BLaER1 treated with 17β-estradiol and CSF1 and Interleukin-3, amounts not matched to agents 10 nM and 100 nM (cell line): ENCODE measurements at regions not wholly inside any gene's neighbourhood (a gene's known extent, or its start where the extent isn't known, plus 50 kb on each side); places are given as distances from the start of the nearest gene placed in this dataset.

Experiments used
- H3K27ac ChIP-seq, 11 experiments: shearing (Covaris generic); formaldehyde crosslinking; 2 replicates each; pipeline ENCODE4 v1.8.1; 2022
- H3K27me3 ChIP-seq, 11 experiments: shearing (Covaris generic); formaldehyde crosslinking; 2 replicates each; pipeline ENCODE4 v1.8.1; 2022
- H3K36me3 ChIP-seq, 11 experiments: shearing (Covaris generic); formaldehyde crosslinking; 2 replicates each; pipeline ENCODE4 v1.8.1; 2022
- H3K4me1 ChIP-seq, 10 experiments: shearing (Covaris generic); formaldehyde crosslinking; 2 replicates each; pipeline ENCODE4 v1.8.1; 2022
- H3K4me2 ChIP-seq, 11 experiments: shearing (Covaris generic); formaldehyde crosslinking; 2 replicates each; pipeline ENCODE4 v1.8.1; 2022
- H3K4me3 ChIP-seq, 10 experiments: shearing (Covaris generic); formaldehyde crosslinking; 2 replicates each; pipeline ENCODE4 v1.8.1; 2022
- H3K9ac ChIP-seq, 11 experiments: shearing (Covaris generic); formaldehyde crosslinking; 2 replicates each; pipeline ENCODE4 v1.8.1; 2022
- H3K9me3 ChIP-seq, 11 experiments: shearing (Covaris generic); formaldehyde crosslinking; replicated peaks in 1 of 11; 2 replicates each; pipeline ENCODE4 v1.8.1; 2022
- H4K20me1 ChIP-seq, 11 experiments: shearing (Covaris generic); formaldehyde crosslinking; 2 replicates each; pipeline ENCODE4 v1.8.1; 2022
- Cebpa-rat ChIP-seq, 11 experiments: shearing (Covaris generic); IDR thresholded peaks; 2 replicates each; pipeline ENCODE4 v1.8.1; 2022

DNA sequence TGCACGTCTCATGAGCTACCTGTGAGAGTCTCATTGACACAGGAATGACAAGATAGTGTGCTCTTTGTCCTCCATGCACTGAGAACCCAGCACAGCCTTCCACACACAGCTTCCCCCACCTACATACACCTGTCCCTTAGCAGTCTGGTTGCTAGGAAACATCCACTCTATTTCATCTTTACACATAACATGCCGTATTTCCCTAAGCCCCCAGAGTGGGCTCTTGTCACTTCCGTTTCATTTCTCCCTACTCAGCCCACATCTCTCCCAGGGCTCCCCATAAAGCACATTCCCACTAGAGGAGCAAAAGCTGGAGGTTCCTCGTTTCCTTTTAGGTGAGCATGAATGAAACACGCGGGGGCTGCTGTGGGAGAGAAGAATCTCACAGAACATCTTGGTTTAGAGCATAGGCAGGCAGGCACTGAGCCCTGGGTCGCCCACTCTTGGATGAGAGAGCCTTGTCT lies 137.1 kb downstream of the ETS2 start:
- H3K4me2 ChIP-seq, result no peak overlapping the region
- TF ChIP-seq Cebpa-rat (IDR thresholded peaks at IDR 0.05), result no peak
- peaks cover 0 to 4% (median 0%) of the 10 kb centered on the region in 11 experiments; a peak in 1 of 22 replicates for H3K27me3 ChIP-seq
- H3K27ac ChIP-seq, result no peak overlapping the region
- peaks cover 0 to 13% (median 12%) of the 10 kb centered on the region in 10 experiments; a peak in 16 of 20 replicates for H3K4me1 ChIP-seq
- H3K9me3 ChIP-seq, result peaks cover 5 to 44% (median 14%) of the 10 kb centered on the region in 11 experiments; a peak in 14 of 22 replicates
- no peaks in the 10 kb centered on the region for H4K20me1 ChIP-seq
- no peak overlapping the region for H3K4me3 ChIP-seq
- H3K36me3 ChIP-seq, result no peaks in the 10 kb centered on the region
- no peak overlapping the region for H3K9ac ChIP-seq

DNA sequence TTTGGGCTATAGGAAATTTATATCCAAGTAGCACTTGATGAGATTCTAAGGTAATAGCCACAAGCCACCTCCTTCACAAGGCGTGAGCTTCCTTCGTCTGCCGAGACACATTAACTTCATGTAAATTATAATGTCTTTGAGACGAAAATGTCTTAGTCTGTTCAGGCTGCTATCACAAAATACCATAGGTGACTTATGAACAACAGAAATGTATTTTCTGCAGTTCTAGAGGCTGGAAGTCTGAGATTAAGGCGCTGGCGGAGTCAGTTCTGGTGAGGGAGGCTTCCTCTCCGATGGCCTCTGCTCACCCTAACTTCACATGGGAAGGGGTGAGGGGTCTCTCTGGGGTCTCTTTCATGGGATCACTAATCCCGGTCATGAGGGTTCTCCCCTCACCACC lies 133.0 kb downstream of the ETS2 start:
- Histone ChIP-seq H3K27me3 (peaks cover 0 to 7% (median 0%) of the 10 kb centered on the region in 11 experiments; a peak in 1 of 22 replicates), H3K27ac (no peak overlapping the region; a peak in 1 of 22 replicates), H3K9ac (no peak overlapping the region), H3K4me3 (no peak overlapping the region), H3K36me3 (no peaks in the 10 kb centered on the region), H3K9me3 (peaks cover 5 to 30% (median 13%) of the 10 kb centered on the region in 11 experiments; a peak in 14 of 22 replicates), H3K4me2 (peak overlapping the region in 9 of 11 experiments; percentile 26 to 58 (median 41); a peak in 18 of 22 replicates), H3K4me1 (peaks cover 0 to 24% (median 16%) of the 10 kb centered on the region in 10 experiments; a peak in 16 of 20 replicates), H4K20me1 (no peaks in the 10 kb centered on the region)
- no peak for TF ChIP-seq Cebpa-rat (IDR thresholded peaks at IDR 0.05)

DNA sequence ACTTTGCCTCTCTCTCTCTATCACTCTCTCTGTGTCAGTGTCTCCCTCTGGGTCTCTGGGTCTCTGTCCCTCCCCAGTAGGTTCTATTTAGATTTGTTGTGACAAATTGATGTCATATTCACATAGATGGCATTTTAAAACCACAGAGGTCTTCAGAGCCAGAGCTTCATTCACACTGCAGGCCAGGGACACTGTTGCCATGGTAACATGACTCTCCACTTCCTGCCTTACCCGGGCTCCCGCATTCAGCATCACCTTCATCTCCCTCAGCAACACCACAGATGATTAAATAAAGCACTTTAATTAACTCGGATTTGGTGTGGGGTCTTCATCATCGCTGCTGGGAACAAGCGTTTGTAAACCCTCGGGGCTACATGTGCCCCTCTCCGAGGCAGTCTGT lies 132.6 kb downstream of the ETS2 start:
- Histone ChIP-seq H3K9ac (no peak overlapping the region), H3K4me2 (peak overlapping the region in 10 of 11 experiments; percentile 10 to 58 (median 41); a peak in 18 of 22 replicates), H4K20me1 (no peaks in the 10 kb centered on the region), H3K4me3 (no peak overlapping the region), H3K4me1 (peaks cover 3 to 29% (median 16%) of the 10 kb centered on the region in 10 experiments; a peak in 17 of 20 replicates), H3K27ac (peak overlapping the region in 1 of 11 experiments; percentile 35; a peak in 2 of 22 replicates), H3K27me3 (peaks cover 0 to 7% (median 0%) of the 10 kb centered on the region in 11 experiments; a peak in 1 of 22 replicates), H3K36me3 (no peaks in the 10 kb centered on the region), H3K9me3 (peaks cover 5 to 26% (median 12%) of the 10 kb centered on the region in 11 experiments; a peak in 14 of 22 replicates)
- TF ChIP-seq Cebpa-rat (IDR thresholded peaks at IDR 0.05), result no peak

DNA sequence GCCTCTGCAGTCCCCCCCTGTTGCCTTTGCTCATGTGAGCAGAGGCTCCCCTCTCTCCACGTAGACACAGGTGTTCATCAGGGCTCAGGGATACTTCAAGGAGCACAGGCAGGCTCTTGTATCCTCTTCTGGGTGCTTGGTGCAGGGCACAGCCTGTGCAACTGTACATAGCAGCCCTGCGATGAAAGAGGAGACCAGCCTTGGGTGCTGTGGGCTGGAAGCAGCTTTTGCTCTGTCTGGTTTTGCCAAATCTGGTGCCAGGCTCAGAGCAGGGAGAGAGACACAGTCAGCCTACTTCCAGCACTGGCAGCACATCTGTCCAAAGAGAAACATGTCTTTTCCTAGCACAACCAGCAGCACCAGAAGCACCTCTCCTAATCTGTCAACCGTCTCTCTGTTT lies 132.1 kb downstream of the ETS2 start:
- Histone ChIP-seq H3K9ac (no peak overlapping the region), H3K36me3 (no peaks in the 10 kb centered on the region), H3K27ac (peak overlapping the region in 1 of 11 experiments; percentile 35; a peak in 1 of 22 replicates)

DNA sequence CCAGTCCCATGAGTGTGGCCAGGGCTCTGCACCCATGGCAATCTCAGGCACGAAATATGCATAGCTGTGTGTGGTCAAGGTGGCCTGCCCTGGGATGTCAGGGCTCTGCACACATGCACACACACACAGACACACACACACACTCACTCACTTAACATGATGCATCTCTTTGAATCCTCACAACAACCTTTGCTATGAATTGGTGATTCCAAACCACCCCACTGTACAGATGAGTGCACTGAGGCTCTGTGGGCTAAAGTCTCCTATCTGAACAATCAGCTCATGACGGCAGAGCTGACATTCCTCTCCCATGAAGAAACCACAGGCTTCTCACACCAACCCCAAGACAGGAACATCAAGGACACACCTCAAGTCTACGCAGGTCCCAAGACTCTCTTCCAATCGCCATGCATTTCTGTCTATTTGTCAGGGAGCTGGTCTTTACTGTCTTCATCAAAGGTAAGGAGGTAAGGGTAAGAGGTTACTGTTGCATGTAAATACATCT lies 131.6 kb downstream of the ETS2 start:
- Histone ChIP-seq H3K9me3 (peaks cover 5 to 17% (median 10%) of the 10 kb centered on the region in 11 experiments; a peak in 12 of 22 replicates), H3K4me3 (no peak overlapping the region), H3K36me3 (no peaks in the 10 kb centered on the region), H3K9ac (no peak overlapping the region), H3K4me1 (peaks cover 6 to 39% (median 16%) of the 10 kb centered on the region in 10 experiments; a peak in 19 of 20 replicates), H3K27ac (no peak overlapping the region), H4K20me1 (no peaks in the 10 kb centered on the region), H3K4me2 (peak overlapping the region in 5 of 11 experiments; percentile 31 to 55 (median 42); a peak in 5 of 22 replicates), H3K27me3 (peaks cover 0 to 7% (median 0%) of the 10 kb centered on the region in 11 experiments; a peak in 1 of 22 replicates)
- TF ChIP-seq Cebpa-rat (IDR thresholded peaks at IDR 0.05), result no peak

More for the DNA sequence above, 132.1 kb downstream of the ETS2 start:
- peaks cover 0 to 7% (median 0%) of the 10 kb centered on the region in 11 experiments; a peak in 1 of 22 replicates for H3K27me3 ChIP-seq
- peak overlapping the region in 9 of 11 experiments; percentile 26 to 58 (median 41); a peak in 18 of 22 replicates for H3K4me2 ChIP-seq
- no peak for TF ChIP-seq Cebpa-rat (IDR thresholded peaks at IDR 0.05)
- no peaks in the 10 kb centered on the region for H4K20me1 ChIP-seq
- H3K4me3 ChIP-seq, result no peak overlapping the region
- H3K9me3 ChIP-seq, result peaks cover 5 to 21% (median 10%) of the 10 kb centered on the region in 11 experiments; a peak in 14 of 22 replicates
- H3K4me1 ChIP-seq, result peaks cover 3 to 34% (median 16%) of the 10 kb centered on the region in 10 experiments; a peak in 17 of 20 replicates

DNA sequence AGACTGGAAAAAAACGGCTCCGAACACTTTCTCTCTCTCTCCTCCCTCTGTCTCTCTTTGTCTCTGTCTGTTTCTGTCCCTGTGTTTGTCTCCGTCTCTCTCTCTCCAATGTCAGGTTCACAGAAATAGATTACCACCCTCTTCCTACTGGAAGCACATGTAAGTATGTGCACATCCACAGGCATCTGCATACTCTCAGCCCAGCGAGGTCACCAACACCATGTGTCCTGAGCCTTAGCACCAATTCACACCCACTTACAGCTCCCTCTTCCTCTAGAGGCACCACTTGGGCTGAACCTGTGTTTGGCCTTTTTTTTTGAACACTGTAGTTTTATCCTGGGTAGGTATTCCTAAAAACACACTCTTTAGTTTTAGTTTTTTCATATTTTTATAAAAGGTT lies 130.5 kb downstream of the ETS2 start:
- no peak overlapping the region for H3K9ac ChIP-seq
- peaks cover 0 to 7% (median 0%) of the 10 kb centered on the region in 11 experiments; a peak in 1 of 22 replicates for H3K27me3 ChIP-seq
- no peak overlapping the region for H3K4me3 ChIP-seq
- peaks cover under 1 to 7% (median 2%) of the 10 kb centered on the region in 11 experiments; a peak in 10 of 22 replicates for H3K9me3 ChIP-seq
- no peak overlapping the region for H3K4me2 ChIP-seq
- no peak for TF ChIP-seq Cebpa-rat (IDR thresholded peaks at IDR 0.05)
- H3K36me3 ChIP-seq, result no peaks in the 10 kb centered on the region
- H3K4me1 ChIP-seq, result peaks cover 15 to 50% (median 21%) of the 10 kb centered on the region in 10 experiments
- no peaks in the 10 kb centered on the region for H4K20me1 ChIP-seq
- H3K27ac ChIP-seq, result no peak overlapping the region

DNA sequence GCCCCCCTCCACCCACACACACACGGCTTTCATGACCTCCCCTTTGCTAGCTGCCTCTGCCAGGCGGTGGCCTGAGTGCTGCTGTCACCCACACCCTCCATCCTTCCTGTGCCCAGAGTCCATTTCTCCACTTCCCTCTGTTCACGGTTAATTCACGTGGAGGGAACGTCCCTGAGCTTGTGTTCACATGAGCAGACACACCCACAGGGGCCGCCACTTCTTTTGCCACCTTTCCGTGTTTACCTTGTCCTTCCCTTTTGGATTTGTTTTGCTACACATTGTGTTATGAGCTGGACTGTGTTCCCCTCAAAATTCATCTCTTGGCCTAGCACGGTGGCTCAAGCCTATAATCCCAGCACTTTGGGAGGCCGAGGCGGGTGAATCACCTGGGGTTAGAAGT lies 128.0 kb downstream of the ETS2 start:
- no peak overlapping the region for H3K9ac ChIP-seq
- no peaks in the 10 kb centered on the region for H4K20me1 ChIP-seq
- H3K4me3 ChIP-seq, result no peak overlapping the region
- H3K4me1 ChIP-seq, result peaks cover 12 to 71% (median 37%) of the 10 kb centered on the region in 10 experiments
- H3K27ac ChIP-seq, result no peak overlapping the region
- H3K4me2 ChIP-seq, result peak overlapping the region in 2 of 11 experiments; percentile 16 to 26; a peak in 3 of 22 replicates
- H3K9me3 ChIP-seq, result peaks cover 6 to 16% (median 13%) of the 10 kb centered on the region in 11 experiments; a peak in 18 of 22 replicates
- H3K27me3 ChIP-seq, result peaks cover 0 to 7% (median 0%) of the 10 kb centered on the region in 11 experiments; a peak in 1 of 22 replicates
- H3K36me3 ChIP-seq, result no peaks in the 10 kb centered on the region
- no peak for TF ChIP-seq Cebpa-rat (IDR thresholded peaks at IDR 0.05)

DNA sequence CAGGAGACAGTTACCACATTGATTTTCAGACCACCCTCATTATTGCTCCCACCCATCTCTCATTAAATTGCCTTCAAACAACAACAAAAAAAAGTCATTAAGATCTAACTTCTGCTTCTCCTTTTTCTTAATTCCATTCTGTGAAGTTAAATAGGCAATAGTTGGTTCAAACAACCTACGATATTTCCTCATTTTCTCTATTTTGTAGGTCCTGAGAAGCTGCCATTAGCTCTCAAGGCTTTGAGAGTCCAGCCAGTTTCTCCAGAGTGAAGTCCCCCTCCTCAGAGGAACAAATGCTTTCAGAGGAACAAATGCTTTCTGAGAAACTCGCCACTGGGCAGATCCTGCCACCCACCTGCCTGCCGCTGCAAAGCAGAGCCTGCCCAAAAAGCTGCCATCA lies 125.6 kb downstream of the ETS2 start:
- Histone ChIP-seq H3K36me3 (no peaks in the 10 kb centered on the region), H4K20me1 (no peaks in the 10 kb centered on the region), H3K4me2 (peak overlapping the region in 8 of 11 experiments; percentile 36 to 85 (median 67); a peak in 14 of 22 replicates)

More for the DNA sequence above, 125.6 kb downstream of the ETS2 start:
- peak overlapping the region in 4 of 11 experiments; percentile 0 to 62 (median 52); a peak in 6 of 22 replicates for H3K9ac ChIP-seq
- no peak for TF ChIP-seq Cebpa-rat (IDR thresholded peaks at IDR 0.05)
- peaks cover 0 to 6% (median 0%) of the 10 kb centered on the region in 11 experiments; a peak in 1 of 22 replicates for H3K27me3 ChIP-seq
- peak overlapping the region in 10 of 11 experiments; percentile 1 to 82 (median 66); a peak in 17 of 22 replicates for H3K27ac ChIP-seq
- peaks cover 6 to 23% (median 15%) of the 10 kb centered on the region in 11 experiments; a peak in 18 of 22 replicates for H3K9me3 ChIP-seq
- H3K4me1 ChIP-seq, result peaks cover 2 to 68% (median 26%) of the 10 kb centered on the region in 10 experiments; a peak in 19 of 20 replicates
- H3K4me3 ChIP-seq, result no peak overlapping the region
